Activated CD4-positive, alpha-beta T cell treated with anti-CD3 and anti-CD28 coated beads, Interleukin-2, Interleukin-6, amounts not matched to agents 100 ng/mL and 50 ng/mL, durations not matched to agents 16 hours and 8 hours (primary cell): ENCODE measurements at regions not wholly inside any gene's neighbourhood (a gene's known extent, or its start where the extent isn't known, plus 50 kb on each side); places are given as distances from the start of the nearest gene placed in this dataset.

Experiments used
- DNase-seq: peaks from one replicate; pipeline ENCODE4 v3.0.0-alpha.2; 2020

DNA sequence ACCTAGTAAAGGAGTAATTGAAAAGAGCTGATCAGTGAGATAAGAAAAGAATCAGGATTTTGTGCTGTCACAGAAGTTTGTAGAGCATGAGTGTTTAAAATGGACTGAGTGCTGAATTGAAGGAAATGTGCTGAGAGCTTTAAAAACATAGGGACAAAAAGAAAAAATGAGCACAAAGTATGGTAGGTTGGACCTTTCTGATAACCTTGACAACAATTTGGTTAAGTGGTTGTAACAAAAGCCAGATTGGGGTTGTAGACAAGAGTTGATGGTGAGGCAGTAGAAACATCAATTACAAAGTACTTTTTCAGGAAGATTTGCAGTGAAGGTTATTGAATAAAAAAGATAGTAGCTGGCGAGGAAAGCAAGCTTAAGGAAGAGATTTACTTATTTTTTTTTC is 674.7 kb upstream of the KIF2B start:
- DNase-seq, result no peak

DNA sequence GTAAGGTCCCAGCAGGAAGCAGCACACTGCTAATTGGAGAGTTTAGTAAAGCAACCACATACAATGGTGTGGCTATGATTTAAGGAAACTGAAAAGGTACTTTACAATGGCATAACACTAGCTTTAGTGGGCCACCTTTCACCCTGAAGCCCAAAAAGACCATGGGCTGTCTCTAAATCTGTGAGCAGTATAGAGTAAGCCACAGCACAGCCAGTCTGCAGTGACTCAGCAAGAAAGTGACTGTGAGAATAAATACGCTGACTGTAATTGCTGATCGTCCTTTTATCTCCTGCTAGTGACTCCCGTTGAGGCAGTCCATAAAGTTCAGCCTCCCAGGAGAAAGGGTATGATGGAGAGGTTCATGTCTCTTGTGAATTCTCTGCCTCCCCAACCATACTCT is 679.8 kb upstream of the KIF2B start:
- DNase-seq, result no peak

DNA sequence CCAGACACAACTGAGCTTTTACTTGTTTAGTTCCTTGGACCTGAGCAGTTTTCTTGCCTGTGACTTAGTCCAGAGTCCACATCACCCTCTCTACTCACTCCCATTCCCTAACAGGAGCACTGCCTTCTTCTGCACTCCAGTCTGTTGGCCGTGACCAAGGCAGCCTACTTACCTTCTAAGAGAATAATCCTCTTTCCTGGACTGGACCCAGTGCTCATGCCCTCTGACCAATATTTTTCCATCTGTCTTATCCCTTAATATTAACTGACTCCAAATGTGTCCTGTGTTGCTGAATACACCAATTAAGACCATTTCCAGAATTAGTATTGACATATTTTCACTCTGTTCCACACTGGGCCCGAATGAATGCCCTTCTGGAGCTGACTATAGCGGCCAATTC is 681.0 kb upstream of the KIF2B start:
- DNase-seq, result no peak

DNA sequence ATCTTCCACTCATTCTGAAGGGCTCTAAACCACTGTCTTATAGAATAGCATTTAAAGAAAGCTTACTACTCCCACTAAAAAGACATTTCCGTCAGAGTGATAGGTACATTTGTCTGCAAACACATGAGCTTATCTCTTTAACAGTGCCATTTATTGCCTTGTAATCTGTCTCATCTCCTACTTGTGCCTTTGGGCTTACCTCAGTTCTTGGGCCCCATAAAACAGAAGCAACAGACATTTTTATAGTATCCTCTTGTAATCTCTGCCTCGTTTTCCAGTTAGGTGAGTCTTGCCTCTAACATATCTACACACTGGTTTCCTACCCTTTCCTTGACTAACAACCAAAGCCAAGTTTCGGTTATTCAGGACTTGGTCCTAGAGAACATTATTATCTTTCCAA is 681.4 kb upstream of the KIF2B start:
- no peak for DNase-seq

DNA sequence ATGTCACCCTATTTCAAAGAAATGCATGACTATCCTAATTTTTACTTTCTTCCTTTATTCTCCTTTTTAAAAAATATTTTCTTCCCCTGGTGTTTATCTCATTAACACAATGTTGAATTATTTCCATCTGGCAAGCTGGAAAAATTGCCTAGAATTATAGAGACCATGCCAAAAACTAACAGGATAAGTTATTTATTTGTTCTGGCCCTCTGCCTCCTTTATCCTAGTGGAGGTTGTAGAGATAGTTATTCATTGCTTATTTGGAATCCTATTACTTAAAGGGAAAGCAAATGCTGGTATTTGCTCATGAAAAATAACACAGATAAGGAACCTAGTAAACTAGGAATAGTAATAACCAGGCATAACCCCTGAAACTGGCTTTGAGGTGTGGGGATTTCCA is 684.9 kb upstream of the KIF2B start:
- DNase-seq, result no peak

DNA sequence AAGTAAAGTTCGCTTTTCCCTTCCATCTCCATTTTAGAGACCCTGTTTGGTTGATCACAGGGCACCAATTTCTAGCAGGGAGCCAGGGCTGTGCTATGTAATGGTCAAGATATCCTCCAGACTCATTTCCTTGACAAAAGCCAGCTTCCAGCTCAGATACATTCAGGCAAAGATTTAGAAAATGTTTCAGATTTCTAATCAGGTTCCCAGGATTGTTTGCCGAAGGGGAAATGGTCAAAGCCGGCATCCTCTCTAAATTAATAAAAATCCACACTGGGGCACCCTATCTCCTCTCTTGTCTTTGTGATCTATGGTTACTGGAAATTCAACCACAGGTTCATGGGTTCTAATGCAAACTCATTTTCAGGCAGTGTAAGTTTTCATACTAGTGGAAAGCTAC is 686.8 kb upstream of the KIF2B start:
- no peak for DNase-seq

DNA sequence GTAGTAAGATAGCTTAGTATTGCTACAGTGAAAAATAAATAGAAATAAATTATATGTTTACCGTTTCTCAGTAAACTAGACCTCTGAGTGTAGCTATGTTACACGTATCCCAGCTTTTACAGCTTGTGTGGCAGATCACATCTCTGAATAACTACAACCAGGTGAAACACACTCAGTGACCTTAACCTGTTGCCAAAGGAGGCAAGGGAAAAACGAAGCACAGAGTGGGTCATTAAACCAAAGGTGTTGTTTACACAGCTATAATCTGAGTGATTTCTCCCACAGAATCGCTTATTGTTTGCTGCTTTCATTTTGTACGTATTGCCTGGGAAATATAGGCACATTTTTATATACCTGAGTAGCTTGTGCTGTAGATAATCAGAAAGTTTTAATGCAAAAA is 688.2 kb upstream of the KIF2B start:
- DNase-seq, result no peak

DNA sequence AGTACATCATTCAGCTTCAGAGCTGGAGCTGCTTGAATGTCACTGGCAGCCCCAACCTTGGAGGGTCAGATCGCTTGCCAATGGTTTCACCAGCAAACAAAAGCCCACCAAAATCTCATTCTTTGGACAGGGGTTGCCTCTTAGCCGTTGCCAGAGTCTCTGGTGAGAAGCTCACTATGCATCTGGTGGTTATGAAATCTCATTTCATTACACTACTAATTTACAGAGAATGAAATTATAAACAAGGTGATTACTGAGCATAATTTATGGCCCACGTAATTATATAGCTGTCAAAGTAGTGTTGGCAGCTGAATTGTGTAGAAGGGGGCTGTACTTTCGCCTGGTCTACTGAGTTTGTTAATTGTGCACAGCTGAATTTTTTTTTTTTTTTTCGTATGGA is 688.9 kb upstream of the KIF2B start:
- DNase-seq, result no peak

DNA sequence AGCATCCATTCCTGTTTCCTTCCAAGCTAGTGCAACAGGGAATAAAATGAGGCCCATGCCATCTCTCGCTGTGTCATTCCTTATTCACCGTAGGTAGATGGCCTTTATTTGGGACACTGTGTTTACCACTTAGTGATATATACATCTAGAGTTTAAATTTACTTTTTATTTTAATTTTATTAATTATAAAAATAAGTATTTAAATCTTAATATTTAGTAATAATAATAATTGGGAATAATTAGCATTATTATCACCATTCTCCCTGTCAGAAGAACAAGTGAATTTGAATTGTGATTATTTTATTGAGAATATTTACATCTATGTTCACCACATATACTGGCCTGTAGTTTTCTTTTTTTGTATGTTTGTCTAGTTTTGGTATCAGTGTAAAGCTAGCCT is 692.9 kb upstream of the KIF2B start:
- DNase-seq, result no peak

DNA sequence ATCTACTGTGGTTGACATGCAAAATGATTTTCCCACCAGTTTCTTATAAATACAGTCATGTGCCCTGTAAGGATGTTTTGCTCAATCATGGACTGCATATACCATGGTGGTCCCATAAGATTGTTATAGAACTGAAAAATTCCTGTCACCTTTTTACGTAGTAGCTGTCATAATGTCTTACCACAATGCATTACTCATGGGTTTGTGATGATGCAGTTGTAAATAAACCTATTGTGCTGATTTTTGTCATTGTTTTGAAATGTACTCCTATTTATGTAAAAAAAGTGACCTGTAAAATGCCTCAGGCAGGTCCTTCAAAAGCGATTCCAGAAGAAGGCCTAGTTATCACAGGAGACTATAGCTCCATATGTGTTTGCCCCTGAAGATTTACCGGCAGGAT is 695.4 kb upstream of the KIF2B start:
- DNase-seq, result no peak

DNA sequence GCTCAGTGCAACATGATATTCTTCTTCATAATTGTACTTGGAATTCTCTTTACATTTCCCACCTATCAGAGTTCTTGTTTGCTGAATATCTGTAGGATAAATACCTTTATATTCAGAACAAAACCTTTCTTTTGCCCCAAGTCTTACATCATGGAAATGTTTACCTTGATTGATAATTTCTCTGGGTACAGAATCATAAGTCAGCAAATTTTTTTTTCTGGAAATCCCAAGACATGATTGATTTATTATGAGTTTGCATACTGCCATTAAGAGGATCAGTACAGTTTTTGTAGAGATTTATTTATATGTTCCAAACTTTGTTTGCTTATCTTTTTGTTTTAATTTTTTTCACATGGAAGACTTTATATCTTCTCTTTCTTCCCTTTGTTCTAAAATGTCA is 699.8 kb upstream of the KIF2B start:
- no peak for DNase-seq

DNA sequence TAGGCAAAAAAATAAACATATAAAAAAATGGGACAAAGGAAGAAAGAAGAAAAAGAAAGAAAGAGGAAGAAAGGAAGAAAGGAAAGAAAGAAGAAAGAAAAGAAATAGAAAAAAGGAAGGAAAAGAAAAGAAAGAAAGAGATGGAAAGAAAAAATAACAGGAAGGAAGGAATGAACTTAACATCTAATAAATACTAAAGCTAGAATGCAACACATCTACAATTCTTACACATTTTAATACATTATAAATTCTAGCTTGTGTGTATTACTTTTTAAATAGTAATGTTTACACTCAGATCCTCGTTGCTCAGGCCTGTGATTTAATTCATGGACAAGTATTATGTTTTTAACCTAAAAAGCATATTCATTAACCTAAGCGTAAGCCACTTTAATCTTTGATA is 703.0 kb upstream of the KIF2B start:
- no peak for DNase-seq

DNA sequence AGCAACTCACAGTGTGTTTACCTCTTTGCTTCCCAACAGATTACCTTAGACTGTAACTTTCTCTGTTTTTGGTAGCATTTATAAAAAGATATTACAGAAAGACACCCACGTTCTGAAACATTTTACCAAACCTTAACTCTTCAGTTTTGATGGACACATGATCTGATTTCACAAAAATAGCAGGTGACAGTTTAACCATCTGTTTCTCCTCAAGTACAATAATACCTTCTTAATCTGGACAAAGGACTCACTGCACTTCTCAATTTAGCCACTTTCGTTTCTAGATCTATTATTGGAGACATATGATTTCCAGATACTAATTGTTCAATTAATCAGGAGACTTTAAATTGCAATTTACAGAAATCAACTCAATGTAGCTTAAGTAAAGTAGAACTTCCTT is 703.8 kb upstream of the KIF2B start:
- DNase-seq, result no peak

DNA sequence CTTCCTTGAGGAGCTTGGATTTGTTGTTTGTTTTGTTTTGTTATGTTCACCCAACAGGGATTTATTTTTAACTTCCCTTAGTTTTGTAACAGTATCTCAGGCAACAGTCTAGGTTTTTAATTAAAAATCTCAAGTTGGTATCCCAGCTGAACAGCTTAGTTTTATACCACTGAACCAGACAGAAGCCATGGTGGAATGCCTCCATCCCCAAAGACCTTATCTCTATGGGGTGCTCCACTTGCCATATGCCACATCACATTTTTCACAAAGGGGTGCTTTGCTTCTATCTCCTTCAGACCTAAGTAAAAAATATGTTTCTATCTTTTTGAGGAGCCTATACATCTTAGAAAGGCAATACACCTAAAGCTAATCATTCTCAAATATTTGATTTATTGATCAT is 715.8 kb upstream of the KIF2B start:
- no peak for DNase-seq

DNA sequence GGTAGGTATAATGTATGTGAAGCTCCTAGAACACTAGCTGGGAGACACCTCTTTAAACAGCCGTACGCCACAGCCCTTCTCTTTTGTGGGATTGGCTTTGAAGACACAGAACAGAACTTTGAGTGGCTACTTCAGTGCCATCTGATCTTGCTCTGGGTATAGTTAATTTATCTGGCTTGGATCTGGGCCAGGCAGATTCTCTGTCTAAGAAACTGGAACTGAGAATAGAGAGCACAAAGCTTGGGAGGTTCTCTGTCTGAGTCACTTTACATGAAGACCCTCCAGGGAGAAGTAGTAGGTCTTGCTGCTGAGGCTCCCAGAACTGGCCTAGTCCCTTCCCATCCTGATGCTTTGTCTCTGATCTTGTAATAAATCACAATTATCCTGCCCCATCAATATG is 721.0 kb upstream of the KIF2B start:
- no peak for DNase-seq

DNA sequence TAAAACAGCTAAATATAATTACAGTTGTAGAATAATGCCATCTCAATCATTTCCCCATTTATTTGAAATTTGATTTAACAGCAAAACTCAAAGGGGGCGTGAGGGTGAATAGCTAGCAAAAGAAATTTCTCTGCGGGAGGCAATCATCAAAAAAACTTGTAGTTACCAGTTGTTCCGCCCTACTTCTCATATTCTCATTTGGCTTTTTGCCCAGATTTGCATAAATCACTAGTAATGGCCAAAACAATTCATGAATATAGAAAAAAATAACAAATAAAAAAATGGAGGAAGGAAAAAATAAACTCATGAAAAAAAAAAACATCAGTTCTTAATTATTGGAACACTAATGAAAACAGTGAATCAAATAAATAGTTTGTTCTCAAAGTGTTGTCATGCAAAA is 722.6 kb upstream of the KIF2B start:
- DNase-seq, result no peak

DNA sequence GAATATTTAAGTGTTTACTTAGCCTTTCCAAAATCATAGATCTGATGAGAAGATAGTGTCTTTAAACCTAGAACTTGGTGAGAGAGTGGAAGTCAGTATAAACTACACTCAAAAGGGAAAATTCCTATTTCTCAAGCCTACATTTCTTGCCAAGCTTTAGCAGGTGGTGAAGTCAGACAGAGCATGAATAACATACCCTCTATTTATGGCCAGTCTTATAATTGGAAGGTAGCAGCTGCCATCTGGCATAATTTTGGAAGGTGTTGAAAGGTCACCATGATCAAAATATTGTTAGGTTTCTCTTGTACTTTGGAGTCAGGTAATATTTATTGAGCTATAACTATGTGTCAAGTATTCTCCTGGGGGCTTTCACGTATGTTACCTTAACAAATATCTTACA is 729.3 kb upstream of the KIF2B start:
- DNase-seq, result no peak

DNA sequence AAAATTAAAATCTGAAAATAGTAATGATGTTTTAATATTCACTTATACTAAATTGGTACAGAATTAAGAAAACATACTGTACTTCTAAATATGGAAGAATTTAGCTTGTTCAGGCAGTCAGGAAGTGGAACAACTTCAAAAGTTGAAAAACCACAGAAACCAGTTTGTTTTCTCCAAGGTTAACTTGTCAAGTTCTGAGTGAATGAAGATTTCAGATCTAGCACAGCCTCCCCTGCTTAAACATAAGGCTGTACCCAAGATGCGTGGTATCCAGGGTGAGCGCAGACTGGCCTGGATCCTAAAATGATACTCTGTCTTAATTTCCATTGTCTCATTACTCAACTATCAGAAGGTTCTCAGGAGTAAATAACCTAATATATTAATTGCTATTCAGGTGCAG is 730.7 kb upstream of the KIF2B start:
- DNase-seq, result no peak

DNA sequence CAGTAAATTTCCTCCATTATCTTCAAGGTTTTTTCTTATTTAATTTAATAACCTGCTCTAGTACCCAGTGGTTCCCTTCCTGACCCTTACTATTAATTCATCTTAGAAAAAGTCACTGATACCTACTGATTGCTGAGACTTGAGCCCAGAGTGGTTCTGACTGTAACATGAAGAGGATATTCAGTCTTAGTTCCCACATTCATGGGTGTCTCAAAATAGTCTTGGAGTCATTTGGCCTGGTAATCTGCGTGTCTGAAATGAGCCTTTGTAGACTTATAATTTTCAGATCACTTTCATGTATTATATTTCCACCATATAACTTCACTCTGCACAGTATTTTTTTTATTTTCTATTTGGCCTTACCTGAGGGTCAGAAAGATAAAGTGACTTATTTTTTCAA is 732.0 kb upstream of the KIF2B start:
- DNase-seq, result no peak

DNA sequence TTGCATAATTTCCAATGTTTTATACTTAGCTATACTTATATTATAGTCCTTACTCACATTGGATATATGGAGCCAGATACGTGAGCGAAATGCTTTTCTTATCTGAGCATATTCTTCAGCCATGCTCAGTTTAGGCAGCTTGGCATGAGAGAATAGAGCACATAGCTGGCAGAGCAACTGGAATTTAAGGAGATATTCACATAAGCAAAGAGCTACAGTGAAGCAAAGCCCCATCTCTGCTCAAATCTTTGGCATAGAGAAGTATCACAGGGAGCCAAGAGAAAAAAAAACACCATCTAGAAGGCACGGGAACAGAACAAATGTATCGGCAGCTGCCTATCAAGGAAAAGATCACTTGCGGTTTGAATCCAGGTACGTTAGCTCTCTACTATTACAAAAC is 734.2 kb upstream of the KIF2B start:
- no peak for DNase-seq

DNA sequence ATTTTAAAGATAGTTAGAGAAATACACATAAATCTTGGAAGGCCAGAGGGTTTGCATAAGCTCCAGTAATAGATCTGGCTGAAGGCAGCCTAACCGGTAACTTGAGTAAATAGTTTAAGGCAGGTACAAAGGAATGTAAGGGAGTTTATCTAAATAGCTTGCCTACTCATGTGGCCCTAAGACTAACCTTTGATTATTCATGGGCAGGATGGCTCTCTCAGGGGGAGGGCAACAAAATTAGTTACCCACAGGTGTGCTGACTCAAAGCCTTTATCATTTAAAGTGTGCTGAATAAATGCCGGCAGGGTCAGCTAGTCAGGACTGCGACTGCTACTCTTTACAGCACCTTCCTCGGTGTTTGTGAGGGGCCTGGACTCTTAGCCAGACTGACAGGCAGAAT is 761.3 kb upstream of the KIF2B start:
- no peak for DNase-seq

DNA sequence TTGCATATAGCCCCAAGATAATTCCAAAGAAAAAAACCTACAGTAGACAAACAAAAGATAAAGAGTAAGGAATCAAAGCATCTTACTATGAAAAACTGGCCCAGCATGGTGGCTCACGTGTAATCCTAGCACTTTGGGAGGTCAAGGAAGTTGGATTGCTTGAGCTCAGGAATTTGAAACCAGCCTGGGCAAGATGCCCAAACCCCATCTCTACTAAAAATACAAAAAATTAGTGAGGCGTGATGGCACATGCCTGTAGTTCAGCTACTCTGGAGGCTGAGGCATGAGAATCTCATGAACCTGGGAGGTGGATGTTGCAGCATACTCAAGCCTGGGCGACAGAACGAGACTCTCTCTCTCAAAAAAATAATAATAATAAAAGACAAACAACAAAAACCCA is 764.7 kb upstream of the KIF2B start:
- DNase-seq, result no peak

DNA sequence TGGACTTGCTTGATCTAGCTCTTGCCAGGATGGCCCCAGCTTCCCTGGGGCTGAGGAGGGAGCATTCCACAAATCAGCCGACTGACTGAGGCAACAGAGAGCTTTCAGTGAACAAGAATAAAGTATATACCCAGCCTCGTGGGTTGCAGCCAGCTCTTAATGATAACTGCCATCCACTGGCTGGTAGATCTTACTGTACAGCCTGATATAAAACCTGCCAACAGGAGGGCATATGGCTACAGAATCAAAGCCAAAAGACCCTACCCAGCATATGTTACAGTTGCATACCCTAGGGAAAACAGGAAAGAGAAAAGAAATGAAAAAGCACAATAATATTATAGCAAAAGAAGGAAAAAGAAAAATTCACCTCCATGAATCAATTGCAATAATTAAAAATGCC is 775.9 kb upstream of the KIF2B start:
- no peak for DNase-seq

DNA sequence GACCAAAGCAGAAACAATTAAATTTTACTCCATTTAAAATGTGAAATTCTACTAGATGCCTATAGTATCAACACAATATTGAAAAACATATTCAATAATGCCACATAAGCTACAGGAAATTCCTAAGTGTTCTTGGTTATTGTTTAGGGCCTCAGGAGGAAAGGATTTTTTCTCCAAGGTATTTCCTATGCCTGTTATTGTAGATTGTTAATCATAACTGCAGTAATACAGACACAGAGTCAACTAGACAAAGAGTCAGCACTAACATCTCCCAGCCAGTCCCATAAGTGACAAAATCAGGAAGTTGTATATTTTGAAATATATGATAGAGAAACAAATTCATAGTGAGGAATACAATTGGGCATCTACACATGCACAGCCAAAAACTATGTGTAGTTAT is 782.7 kb upstream of the KIF2B start:
- DNase-seq, result no peak

DNA sequence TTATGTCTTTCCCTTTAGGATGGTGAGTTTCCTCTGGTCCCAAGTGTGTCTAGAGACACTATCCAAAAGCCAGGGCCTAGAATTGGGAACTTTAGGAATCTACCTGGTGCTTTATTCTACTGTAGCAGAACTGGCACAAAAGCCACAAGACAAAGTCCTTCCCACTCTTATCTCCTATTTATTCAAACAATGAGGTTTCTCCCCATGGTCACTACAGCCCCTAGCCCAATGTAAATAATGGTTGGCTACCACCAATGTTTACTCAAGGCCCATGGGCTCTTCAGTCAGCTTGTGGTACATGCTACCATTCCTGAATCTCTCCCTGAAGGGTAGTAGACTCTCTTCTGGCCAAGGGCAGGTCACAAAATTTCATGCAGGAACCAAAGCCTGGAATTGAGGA is 789.4 kb upstream of the KIF2B start:
- no peak for DNase-seq

DNA sequence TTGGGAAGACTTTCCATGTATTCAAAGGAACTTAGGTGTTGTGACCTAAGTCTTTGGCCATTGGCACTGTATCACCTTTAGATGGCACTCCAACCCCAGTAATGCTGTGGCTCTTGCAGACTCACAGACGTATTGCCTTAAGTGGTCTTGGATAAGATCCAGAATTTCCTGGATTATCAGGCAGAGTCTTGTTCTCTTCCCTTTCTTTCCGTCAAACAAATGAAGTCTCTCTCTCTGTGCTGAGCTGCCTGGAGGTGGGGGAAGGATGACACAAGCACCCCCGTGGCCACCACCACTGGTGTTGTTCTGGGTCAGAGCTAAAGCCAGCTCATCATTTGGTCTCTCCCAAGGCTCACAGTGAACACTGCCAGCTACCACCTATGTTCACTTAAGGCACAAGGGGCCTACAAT is 789.9 kb upstream of the KIF2B start:
- DNase-seq, result peak; percentile 7

DNA sequence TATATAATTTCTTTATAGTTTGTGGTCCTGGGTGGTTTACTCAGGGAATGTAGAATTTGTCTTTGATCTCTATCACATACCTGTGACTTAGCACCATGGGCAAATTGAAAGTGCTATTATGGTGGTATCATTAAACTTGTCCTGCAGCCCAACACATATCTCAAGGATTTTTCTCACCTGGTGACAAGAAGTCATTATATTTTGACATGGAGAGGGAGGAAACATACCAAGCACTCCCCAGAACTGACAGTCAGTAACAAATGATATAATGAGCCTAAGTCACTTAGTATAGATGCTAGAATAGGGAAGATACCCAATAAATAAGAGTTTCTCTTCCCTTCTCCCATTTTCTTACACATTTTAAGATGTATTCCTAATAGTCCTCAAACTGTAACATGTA is 805.5 kb upstream of the KIF2B start:
- no peak for DNase-seq
